ENCODE measurements at regions not wholly inside any gene's neighbourhood (a gene's known extent, or its start where the extent isn't known, plus 50 kb on each side); places are given as distances from the start of the nearest gene placed in this dataset.

GRCh38 chr5:4044881-4045280 is 449.2 kb downstream of the IRX1 start:
- Histone ChIP-seq H3K27ac (ENCODE audit: low read depth, low read length) (no peak overlapping the region), H3K9ac (ENCODE audit: extremely low read depth, low read length, poor library complexity, severe bottlenecking) (no peak overlapping the region), H3K4me3 (ENCODE audit: low read length) (no peak overlapping the region), H3K36me3 (ENCODE audit: control insufficient read depth, insufficient read depth, low read length) (no peaks in the 10 kb centered on the region), H3K4me1 (ENCODE audit: control insufficient read depth, insufficient read depth, low read length) (no peaks in the 10 kb centered on the region), H3K27me3 (ENCODE audit: control insufficient read depth, insufficient read depth, low read length, poor library complexity, severe bottlenecking) (no peaks in the 10 kb centered on the region), H3K9me3 (ENCODE audit: control insufficient read depth, low read length) (no peaks in the 10 kb centered on the region)
- 93% methylated on average over 2 of the region's 2 CpGs; no CpG with 5 or more reads in 1 of the 2 experiments for WGBS, 2 experiments (ENCODE audit: insufficient coverage in 1 of 2, insufficient read length in 1 of 2)
- no peaks in the 10 kb centered on the region for H3K36me3 Mint-ChIP-seq (ENCODE audit: low read depth)
- no peak overlapping the region for H3K27ac Mint-ChIP-seq
- no peak for DNase-seq
- no peaks in the 10 kb centered on the region for H3K27me3 Mint-ChIP-seq (ENCODE audit: insufficient read depth)
- TF ChIP-seq CTCF (conservative IDR thresholded peaks at IDR 0.05), result no peak
- no peaks in the 10 kb centered on the region for H3K4me1 Mint-ChIP-seq
- no peaks in the 10 kb centered on the region for H3K9me3 Mint-ChIP-seq
- H3K4me3 Mint-ChIP-seq, result no peak overlapping the region

- no peaks in the 10 kb centered on the region for H3K4me1 ChIP-seq (ENCODE audit: control insufficient read depth, insufficient read depth, low read length)
- H3K27ac ChIP-seq (ENCODE audit: low read depth, low read length), result no peak overlapping the region
- no peaks in the 10 kb centered on the region for H3K27me3 Mint-ChIP-seq (ENCODE audit: insufficient read depth)
- H3K4me3 ChIP-seq (ENCODE audit: low read length), result no peak overlapping the region
- H3K4me3 Mint-ChIP-seq, result no peak overlapping the region
- WGBS, 2 experiments (ENCODE audit: insufficient coverage in 1 of 2, insufficient read length in 1 of 2), result 76 to 100% methylated on average over 2 to 4 of the region's 4 CpGs
- H3K9me3 Mint-ChIP-seq, result no peaks in the 10 kb centered on the region
- no peaks in the 10 kb centered on the region for H3K27me3 ChIP-seq (ENCODE audit: control insufficient read depth, insufficient read depth, low read length, poor library complexity, severe bottlenecking)
- H3K9me3 ChIP-seq (ENCODE audit: control insufficient read depth, low read length), result no peaks in the 10 kb centered on the region
- H3K27ac Mint-ChIP-seq, result no peak overlapping the region
- peaks cover 7% of the 10 kb centered on the region for H3K4me1 Mint-ChIP-seq
- DNase-seq, result no peak
- H3K36me3 Mint-ChIP-seq (ENCODE audit: low read depth), result no peaks in the 10 kb centered on the region
- no peaks in the 10 kb centered on the region for H3K36me3 ChIP-seq (ENCODE audit: control insufficient read depth, insufficient read depth, low read length)
- TF ChIP-seq CTCF (conservative IDR thresholded peaks at IDR 0.05), result no peak
- no peak overlapping the region for H3K9ac ChIP-seq (ENCODE audit: extremely low read depth, low read length, poor library complexity, severe bottlenecking)
Observed at GRCh38 chr5:4048398-4048797, 452.8 kb downstream of the IRX1 start.

GRCh38 chr5:4050203-4050602 is 454.6 kb downstream of the IRX1 start:
- no peak overlapping the region for H3K27ac ChIP-seq (ENCODE audit: low read depth, low read length)
- H3K36me3 ChIP-seq (ENCODE audit: control insufficient read depth, insufficient read depth, low read length), result no peaks in the 10 kb centered on the region
- no peaks in the 10 kb centered on the region for H3K9me3 ChIP-seq (ENCODE audit: control insufficient read depth, low read length)
- Mint-ChIP-seq H3K9me3 (no peaks in the 10 kb centered on the region), H3K4me3 (no peak overlapping the region), H3K27me3 (ENCODE audit: insufficient read depth) (no peaks in the 10 kb centered on the region), H3K36me3 (ENCODE audit: low read depth) (no peaks in the 10 kb centered on the region), H3K4me1 (peaks cover 7% of the 10 kb centered on the region), H3K27ac (no peak overlapping the region)
- no peak overlapping the region for H3K4me3 ChIP-seq (ENCODE audit: low read length)
- H3K9ac ChIP-seq (ENCODE audit: extremely low read depth, low read length, poor library complexity, severe bottlenecking), result no peak overlapping the region
- no peak for DNase-seq
- TF ChIP-seq CTCF (conservative IDR thresholded peaks at IDR 0.05), result no peak
- 94 to 95% methylated on average over 4 to 6 of the region's 6 CpGs for WGBS, 2 experiments (ENCODE audit: insufficient coverage in 1 of 2, insufficient read length in 1 of 2)
- H3K4me1 ChIP-seq (ENCODE audit: control insufficient read depth, insufficient read depth, low read length), result no peaks in the 10 kb centered on the region
- no peaks in the 10 kb centered on the region for H3K27me3 ChIP-seq (ENCODE audit: control insufficient read depth, insufficient read depth, low read length, poor library complexity, severe bottlenecking)

Data from endodermal cell (in vitro differentiated cells).